ENCODE measurements at regions not wholly inside any gene's neighbourhood (a gene's known extent, or its start where the extent isn't known, plus 50 kb on each side); places are given as distances from the start of the nearest gene placed in this dataset.

DNA sequence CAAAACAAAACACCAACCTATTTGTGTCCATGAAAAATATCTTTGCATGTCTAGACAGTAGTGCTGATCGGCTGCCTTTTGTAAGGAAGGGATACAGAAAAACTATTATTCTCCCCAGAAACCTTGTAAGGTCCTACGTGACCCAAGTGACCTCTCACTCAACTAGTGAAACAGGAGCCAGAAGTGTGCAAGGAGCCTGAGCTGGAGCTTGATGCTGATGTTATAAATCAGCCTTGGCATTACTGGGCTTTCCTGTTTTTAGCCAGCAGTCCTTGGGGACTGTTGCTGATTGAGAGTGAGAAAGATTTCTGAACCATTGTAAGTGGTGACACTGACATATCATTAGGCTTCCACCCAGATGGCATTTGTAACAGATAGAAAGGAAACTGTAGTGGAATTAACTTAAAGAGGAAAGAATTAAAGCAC lies 100.8 kb upstream of the LIMCH1 start:
- peaks cover 5 to 85% (median 55%) of the 10 kb centered on the region in 9 donors for H3K4me1 ChIP-seq
- TF ChIP-seq, protein P1, sequence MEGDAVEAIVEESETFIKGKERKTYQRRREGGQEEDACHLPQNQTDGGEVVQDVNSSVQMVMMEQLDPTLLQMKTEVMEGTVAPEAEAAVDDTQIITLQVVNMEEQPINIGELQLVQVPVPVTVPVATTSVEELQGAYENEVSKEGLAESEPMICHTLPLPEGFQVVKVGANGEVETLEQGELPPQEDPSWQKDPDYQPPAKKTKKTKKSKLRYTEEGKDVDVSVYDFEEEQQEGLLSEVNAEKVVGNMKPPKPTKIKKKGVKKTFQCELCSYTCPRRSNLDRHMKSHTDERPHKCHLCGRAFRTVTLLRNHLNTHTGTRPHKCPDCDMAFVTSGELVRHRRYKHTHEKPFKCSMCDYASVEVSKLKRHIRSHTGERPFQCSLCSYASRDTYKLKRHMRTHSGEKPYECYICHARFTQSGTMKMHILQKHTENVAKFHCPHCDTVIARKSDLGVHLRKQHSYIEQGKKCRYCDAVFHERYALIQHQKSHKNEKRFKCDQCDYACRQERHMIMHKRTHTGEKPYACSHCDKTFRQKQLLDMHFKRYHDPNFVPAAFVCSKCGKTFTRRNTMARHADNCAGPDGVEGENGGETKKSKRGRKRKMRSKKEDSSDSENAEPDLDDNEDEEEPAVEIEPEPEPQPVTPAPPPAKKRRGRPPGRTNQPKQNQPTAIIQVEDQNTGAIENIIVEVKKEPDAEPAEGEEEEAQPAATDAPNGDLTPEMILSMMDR (IDR thresholded peaks at IDR 0.05), result no peak
- DNase-seq (no peak), ATAC-seq (peak; percentile 50 to 81 (median 74))
- peak overlapping the region in 3 of 10 donors; percentile 6 to 17 (median 14) for H3K4me3 ChIP-seq
- H3K27me3 ChIP-seq, result no peaks in the 10 kb centered on the region
- H3K9me3 ChIP-seq, result no peaks in the 10 kb centered on the region
- no peaks in the 10 kb centered on the region for H3K36me3 ChIP-seq
- intact Hi-C loops (cut with DNase I), result loop anchor here in 5 of 10 donors (5.0 to 10.0 kb wide), 7 partner anchors 72 to 220 kb away; partner anchors contain the start of gene LIMCH1 (in 2 of the 5)
- 13 to 22% methylated on average over 2 of the region's 2 CpGs for WGBS, 2 donors
- peak overlapping the region; percentile 11 to 89 (median 74) for H3K27ac ChIP-seq

DNA sequence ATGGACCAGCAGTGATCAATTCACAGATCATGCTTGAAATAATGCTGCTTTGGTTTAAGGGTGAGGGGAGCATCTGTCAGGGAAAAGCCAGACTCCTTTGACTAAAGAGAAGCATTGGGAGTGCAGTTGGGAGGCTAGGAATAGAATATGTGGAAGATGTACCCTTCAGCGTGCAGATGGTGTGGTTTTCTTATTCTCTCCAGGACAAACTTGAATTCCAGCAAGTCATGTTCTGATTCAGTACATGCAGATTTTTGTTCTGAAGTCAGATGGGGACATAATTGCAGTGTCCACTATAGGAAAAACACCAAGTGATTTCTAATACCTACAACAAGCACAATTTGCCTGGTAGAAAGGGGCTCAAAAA lies 99.0 kb upstream of the LIMCH1 start:
- Histone ChIP-seq H3K27ac (peak overlapping the region in 5 of 10 donors; percentile 1 to 89 (median 54)), H3K27me3 (no peaks in the 10 kb centered on the region), H3K4me3 (no peak overlapping the region), H3K4me1 (peaks cover 10 to 85% (median 45%) of the 10 kb centered on the region in 9 donors), H3K36me3 (no peaks in the 10 kb centered on the region), H3K9me3 (no peaks in the 10 kb centered on the region)
- DNase-seq (no peak), ATAC-seq (no peak)
- TF ChIP-seq, protein P1 (IDR thresholded peaks at IDR 0.05), result no peak
- intact Hi-C loops (cut with DNase I), result loop anchor here in 5 of 10 donors (5.0 to 10.0 kb wide), 7 partner anchors 74 to 218 kb away; partner anchors contain the start of gene LIMCH1 (in 2 of the 5)
- 92 to 93% methylated on average over 1 of the region's 1 CpG for WGBS, 2 donors

DNA sequence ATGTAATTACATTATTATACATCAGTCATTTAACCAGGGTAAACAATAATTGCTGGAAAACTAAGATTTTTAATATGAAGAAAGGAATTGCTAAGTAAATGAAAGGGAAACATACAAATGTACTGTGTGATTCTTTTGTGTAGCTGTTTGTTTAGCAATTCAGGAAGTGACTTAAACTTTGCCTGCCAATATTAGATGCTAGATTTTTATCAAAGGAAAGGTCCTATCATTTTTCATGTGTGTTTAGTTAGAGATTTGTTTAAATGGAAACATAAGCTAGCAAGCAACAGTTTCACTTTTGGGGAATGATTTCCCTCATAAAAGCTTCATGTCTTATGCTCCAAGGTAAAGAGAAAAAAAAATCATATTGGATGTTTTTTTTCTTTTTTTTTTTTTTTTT lies 95.1 kb upstream of the LIMCH1 start:
- Histone ChIP-seq H3K36me3 (no peaks in the 10 kb centered on the region), H3K4me1 (peaks cover 5 to 76% (median 34%) of the 10 kb centered on the region in 9 donors), H3K9me3 (no peaks in the 10 kb centered on the region), H3K27me3 (no peaks in the 10 kb centered on the region), H3K27ac (peak overlapping the region in 2 of 10 donors; percentile 30 to 42), H3K4me3 (no peak overlapping the region)
- intact Hi-C loops (cut with DNase I), result no loop called here
- ATAC-seq, result no peak
- TF ChIP-seq, protein P1 (IDR thresholded peaks at IDR 0.05), result no peak
- no peak for DNase-seq

DNA sequence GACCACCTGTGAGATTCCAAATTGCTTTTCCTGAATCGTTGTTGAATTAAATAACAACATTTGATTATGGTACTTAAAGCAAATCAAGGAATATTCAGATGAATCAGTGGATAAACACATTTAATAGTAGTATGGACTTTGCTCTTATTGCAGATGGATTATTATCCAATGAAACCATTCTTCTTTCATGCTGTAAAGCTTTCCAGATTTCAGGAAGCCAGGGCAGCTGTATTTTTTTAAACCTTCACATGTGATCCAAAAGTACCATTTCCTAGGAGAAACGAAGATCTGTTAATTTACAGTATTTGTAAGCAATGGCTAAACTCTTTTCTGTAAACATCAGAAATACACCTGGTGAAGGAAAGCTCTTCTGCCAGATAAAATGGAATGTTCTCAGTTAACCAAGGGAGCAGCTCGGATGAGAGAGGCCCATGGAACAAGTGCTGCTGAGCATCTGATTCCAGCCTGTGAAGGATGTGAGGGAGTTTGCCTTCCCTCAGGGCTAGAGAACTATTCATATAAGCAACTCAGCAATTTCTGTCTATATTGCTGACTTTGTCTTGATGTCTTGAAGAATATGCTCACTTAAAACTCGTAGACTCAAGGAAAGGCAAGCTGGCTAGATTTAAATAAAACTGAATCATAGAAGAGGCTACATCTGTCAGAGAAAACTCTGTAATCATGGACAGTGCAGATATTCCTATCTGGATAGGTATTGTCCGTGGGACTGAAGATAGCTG lies 94.4 kb upstream of the LIMCH1 start:
- WGBS, 2 donors, result 63 to 68% methylated on average over 5 of the region's 5 CpGs
- Histone ChIP-seq H3K4me1 (peaks cover 5 to 72% (median 37%) of the 10 kb centered on the region in 9 donors), H3K36me3 (no peaks in the 10 kb centered on the region), H3K27me3 (no peaks in the 10 kb centered on the region), H3K27ac (peak overlapping the region in 3 of 10 donors; percentile 0 to 42 (median 6)), H3K9me3 (no peaks in the 10 kb centered on the region), H3K4me3 (no peak overlapping the region)
- DNase-seq, result no peak
- ATAC-seq, result no peak
- TF ChIP-seq, protein P1 (IDR thresholded peaks at IDR 0.05), result no peak
- intact Hi-C loops (cut with DNase I), result no loop called here
